WTC11 (cell line): ENCODE measurements at regions not wholly inside any gene's neighbourhood (a gene's known extent, or its start where the extent isn't known, plus 50 kb on each side); places are given as distances from the start of the nearest gene placed in this dataset.

ENCODE experiments used
- ATAC-seq: fragments of 200-7000 bp; cut with Tn5 transposase; 2 replicates; pipeline ENCODE4 v1.10.0; 2021; ENCODE audit warnings: mild to moderate bottlenecking, moderate library complexity
- CTCF ChIA-PET: fragments of 300-600 bp; sonication (Branson Sonifier 250); formaldehyde crosslinking; loops from one replicate; lab custom pipeline; 2021; ENCODE audit warnings: antibody characterized with exemption; lab: Charles Lee
- POLR2A ChIA-PET: fragments of 350-600 bp; sonication (Branson Sonifier 250); formaldehyde crosslinking; loops from one replicate; lab custom pipeline; 2021; ENCODE audit warnings: antibody characterized with exemption; lab: Charles Lee
- DNase-seq: peaks from one replicate; pipeline ENCODE4 v3.0.0; 2021; ENCODE audit warnings: low spot score
- H3K27ac Mint-ChIP-seq: 2 replicates; pipeline ENCODE4 v1.8.0; 2021; ENCODE audit warnings: mixed read lengths
- H3K27me3 Mint-ChIP-seq: 2 replicates; pipeline ENCODE4 v1.8.0; 2021; ENCODE audit warnings: low read depth, mild to moderate bottlenecking, moderate library complexity, mixed read lengths
- H3K36me3 Mint-ChIP-seq: 2 replicates; pipeline ENCODE4 v1.8.0; 2021; ENCODE audit warnings: mixed read lengths
- H3K4me1 Mint-ChIP-seq: 2 replicates; pipeline ENCODE4 v1.8.0; 2022; ENCODE audit warnings: mixed read lengths
- H3K4me3 Mint-ChIP-seq: 2 replicates; pipeline ENCODE4 v1.8.0; 2021; ENCODE audit warnings: mild to moderate bottlenecking, moderate library complexity, mixed read lengths
- H3K9me3 Mint-ChIP-seq: 2 replicates; pipeline ENCODE4 v1.8.0; 2021; ENCODE audit warnings: mixed read lengths
- CBFB ChIP-seq: sonication (generic); formaldehyde crosslinking; IDR thresholded peaks from 2 replicates; pipeline ENCODE4 v1.8.1; 2022; ENCODE audit warnings: mild to moderate bottlenecking, low read depth, missing genetic modification reagents
- ELF4 ChIP-seq: sonication (generic); formaldehyde crosslinking; IDR thresholded peaks from 2 replicates; pipeline ENCODE4 v1.8.1; 2022; ENCODE audit warnings: low read depth, mild to moderate bottlenecking, moderate library complexity, missing genetic modification reagents
- EMX1 ChIP-seq: fragments of 250-450 bp; sonication (Bioruptor Pico); IDR thresholded peaks from 2 replicates; pipeline ENCODE4 v1.8.0; 2021; ENCODE audit warnings: mild to moderate bottlenecking
- GRHL2 ChIP-seq: fragments of 250-450 bp; sonication (Bioruptor Pico); IDR thresholded peaks from 2 replicates; pipeline ENCODE4 v1.8.0; 2022; ENCODE audit warnings: mild to moderate bottlenecking, moderate library complexity; ENCODE audit not compliant: insufficient replicate concordance, severe bottlenecking
- NFE2L1 ChIP-seq: sonication (generic); formaldehyde crosslinking; IDR thresholded peaks from 2 replicates; pipeline ENCODE4 v1.8.1; 2023; ENCODE audit warnings: missing genetic modification reagents
- TEAD4 ChIP-seq: sonication (generic); formaldehyde crosslinking; IDR thresholded peaks from 2 replicates; pipeline ENCODE4 v1.8.0; 2022; ENCODE audit warnings: mild to moderate bottlenecking, missing genetic modification reagents
- ZNF219 ChIP-seq: sonication (generic); formaldehyde crosslinking; IDR thresholded peaks from 2 replicates; pipeline ENCODE4 v1.8.0; 2023; ENCODE audit warnings: missing genetic modification reagents, mild to moderate bottlenecking, borderline replicate concordance
- ZNF232 ChIP-seq: sonication (generic); formaldehyde crosslinking; IDR thresholded peaks from 2 replicates; pipeline ENCODE4 v1.8.0; 2022; ENCODE audit warnings: mild to moderate bottlenecking, missing genetic modification reagents
- ZNF416 ChIP-seq: fragments of 250-450 bp; sonication (Bioruptor Pico); IDR thresholded peaks from 2 replicates; pipeline ENCODE4 v1.9.0; 2021; ENCODE audit warnings: mild to moderate bottlenecking, inconsistent platforms
- ZNF671 ChIP-seq: fragments of 250-450 bp; sonication (Bioruptor Pico); IDR thresholded peaks from 2 replicates; pipeline ENCODE4 v1.8.0; 2021; ENCODE audit warnings: mild to moderate bottlenecking
- TF ChIP-seq, protein P1 (sequence below): fragments of 250-450 bp; sonication (Bioruptor Pico); IDR thresholded peaks from 2 replicates; pipeline ENCODE4 v1.9.0; 2021; ENCODE audit warnings: moderate library complexity, mild to moderate bottlenecking, inconsistent platforms, borderline replicate concordance
- TF ChIP-seq, protein P2 (sequence below): fragments of 200-600 bp; IDR thresholded peaks from 2 replicates; pipeline ENCODE4 v1.8.0; 2022; ENCODE audit warnings: antibody characterized with exemption
- TF ChIP-seq, protein P3 (sequence below): sonication (generic); formaldehyde crosslinking; IDR thresholded peaks from 2 replicates; pipeline ENCODE4 v1.8.0; 2023; ENCODE audit warnings: mild to moderate bottlenecking, missing genetic modification reagents
- TF ChIP-seq, protein P4 (sequence below): fragments of 250-450 bp; sonication (Bioruptor Pico); conservative IDR thresholded peaks from 2 replicates; pipeline ENCODE4 v1.9.0; 2021; ENCODE audit warnings: mild to moderate bottlenecking
- TF ChIP-seq, protein P5 (sequence below): sonication (generic); formaldehyde crosslinking; IDR thresholded peaks from 2 replicates; pipeline ENCODE4 v1.8.0; 2023; ENCODE audit warnings: missing genetic modification reagents, mild to moderate bottlenecking, borderline replicate concordance
- TF ChIP-seq, protein P6 (sequence below): sonication (generic); formaldehyde crosslinking; IDR thresholded peaks from 2 replicates; pipeline ENCODE4 v1.8.1; 2023; ENCODE audit warnings: mild to moderate bottlenecking, missing genetic modification reagents, borderline replicate concordance
- TF ChIP-seq, protein P7 (sequence below): sonication (generic); formaldehyde crosslinking; IDR thresholded peaks from 2 replicates; pipeline ENCODE4 v1.8.1; 2022; ENCODE audit warnings: low read depth, mild to moderate bottlenecking, moderate library complexity, missing genetic modification reagents, borderline replicate concordance

DNA sequence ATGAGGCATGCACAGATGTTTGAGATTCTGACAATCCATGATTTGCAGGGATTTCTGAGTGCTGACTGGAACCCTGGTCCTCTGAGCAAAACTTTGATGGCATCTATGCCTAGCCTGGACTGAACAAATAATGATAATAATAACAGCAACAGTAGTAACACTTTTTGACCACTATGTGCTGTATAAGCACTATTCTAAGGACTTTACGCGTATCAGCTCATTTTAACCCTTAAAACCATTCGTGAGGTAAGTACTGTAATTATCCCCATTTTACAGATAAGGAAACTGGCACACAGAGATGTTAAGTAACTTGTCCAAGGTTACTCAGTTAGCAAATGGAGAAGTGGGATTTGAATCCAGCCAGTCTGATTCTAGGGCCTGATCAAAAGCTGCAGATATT, 168.4 kb downstream of the C11orf91 start:
- no peak for ATAC-seq
- H3K27me3 Mint-ChIP-seq = no peaks in the 10 kb centered on the region
- ChIA-PET CTCF (interaction anchor here (0.6 kb wide), 1 partner anchor 43 kb away, joined by 3 read pairs; no protein-coding TSS in a partner anchor), POLR2A (no interaction called here)
- H3K27ac Mint-ChIP-seq = no peak overlapping the region
- peaks cover 3% of the 10 kb centered on the region; the same call in 1 of the 2 replicates for H3K36me3 Mint-ChIP-seq
- peaks cover 27% of the 10 kb centered on the region for H3K9me3 Mint-ChIP-seq
- DNase-seq = no peak
- no peak overlapping the region for H3K4me3 Mint-ChIP-seq
- no peak for TF ChIP-seq ZNF416 (CRISPR knock-in tag)
- TF ChIP-seq, protein P1, sequence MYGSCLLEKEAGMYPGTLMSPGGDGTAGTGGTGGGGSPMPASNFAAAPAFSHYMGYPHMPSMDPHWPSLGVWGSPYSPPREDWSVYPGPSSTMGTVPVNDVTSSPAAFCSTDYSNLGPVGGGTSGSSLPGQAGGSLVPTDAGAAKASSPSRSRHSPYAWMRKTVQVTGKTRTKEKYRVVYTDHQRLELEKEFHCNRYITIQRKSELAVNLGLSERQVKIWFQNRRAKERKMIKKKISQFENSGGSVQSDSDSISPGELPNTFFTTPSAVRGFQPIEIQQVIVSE (CRISPR knock-in tag) = no peak
- no peak for TF ChIP-seq ZNF219 (CRISPR knock-in tag)
- no peak for TF ChIP-seq ZNF671 (CRISPR knock-in tag)
- TF ChIP-seq, all 79 proteins: peak for 0
- H3K4me1 Mint-ChIP-seq = no peaks in the 10 kb centered on the region; the same call in 1 of the 2 replicates

DNA sequence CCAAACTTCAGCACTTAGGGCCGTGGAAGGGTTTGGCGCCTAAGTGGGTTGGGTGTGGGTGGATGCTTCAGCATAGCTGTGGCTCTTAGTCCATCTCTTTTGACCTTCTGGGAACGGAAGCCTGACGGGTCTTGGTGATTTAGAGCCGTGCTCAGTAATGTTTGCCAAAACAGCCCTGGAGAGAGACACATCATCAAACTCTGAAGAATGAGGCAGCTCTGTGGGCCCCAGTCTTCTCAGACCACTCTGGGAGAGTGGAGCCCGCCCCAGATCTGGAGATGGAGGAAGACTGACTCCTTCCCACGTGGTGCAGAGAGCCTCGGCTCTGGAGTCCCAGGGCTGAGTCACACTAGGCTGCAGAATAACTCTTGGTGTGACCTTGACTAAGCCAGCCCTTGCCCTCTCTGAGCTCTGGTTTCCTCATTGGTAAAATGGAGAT, 168.9 kb downstream of the C11orf91 start:
- H3K36me3 Mint-ChIP-seq = peaks cover 3% of the 10 kb centered on the region; the same call in 1 of the 2 replicates
- ChIA-PET POLR2A (no interaction called here), CTCF (interaction anchor here (0.6 kb wide), 1 partner anchor 44 kb away, joined by 3 read pairs; no protein-coding TSS in a partner anchor)
- H3K9me3 Mint-ChIP-seq = peaks cover 31% of the 10 kb centered on the region
- no peak overlapping the region for H3K27ac Mint-ChIP-seq
- H3K27me3 Mint-ChIP-seq = no peaks in the 10 kb centered on the region
- no peak overlapping the region for H3K4me3 Mint-ChIP-seq
- no peak for ATAC-seq
- no peak for DNase-seq
- no peaks in the 10 kb centered on the region; the same call in 1 of the 2 replicates for H3K4me1 Mint-ChIP-seq
- no peak for TF ChIP-seq GRHL2 (CRISPR knock-in tag)
- no peak for TF ChIP-seq ELF4 (CRISPR knock-in tag)
- TF ChIP-seq NFE2L1 (CRISPR knock-in tag) = no peak
- no peak for TF ChIP-seq ZNF219 (CRISPR knock-in tag)
- TF ChIP-seq, protein P2, sequence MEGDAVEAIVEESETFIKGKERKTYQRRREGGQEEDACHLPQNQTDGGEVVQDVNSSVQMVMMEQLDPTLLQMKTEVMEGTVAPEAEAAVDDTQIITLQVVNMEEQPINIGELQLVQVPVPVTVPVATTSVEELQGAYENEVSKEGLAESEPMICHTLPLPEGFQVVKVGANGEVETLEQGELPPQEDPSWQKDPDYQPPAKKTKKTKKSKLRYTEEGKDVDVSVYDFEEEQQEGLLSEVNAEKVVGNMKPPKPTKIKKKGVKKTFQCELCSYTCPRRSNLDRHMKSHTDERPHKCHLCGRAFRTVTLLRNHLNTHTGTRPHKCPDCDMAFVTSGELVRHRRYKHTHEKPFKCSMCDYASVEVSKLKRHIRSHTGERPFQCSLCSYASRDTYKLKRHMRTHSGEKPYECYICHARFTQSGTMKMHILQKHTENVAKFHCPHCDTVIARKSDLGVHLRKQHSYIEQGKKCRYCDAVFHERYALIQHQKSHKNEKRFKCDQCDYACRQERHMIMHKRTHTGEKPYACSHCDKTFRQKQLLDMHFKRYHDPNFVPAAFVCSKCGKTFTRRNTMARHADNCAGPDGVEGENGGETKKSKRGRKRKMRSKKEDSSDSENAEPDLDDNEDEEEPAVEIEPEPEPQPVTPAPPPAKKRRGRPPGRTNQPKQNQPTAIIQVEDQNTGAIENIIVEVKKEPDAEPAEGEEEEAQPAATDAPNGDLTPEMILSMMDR = no peak
- TF ChIP-seq, protein P3, sequence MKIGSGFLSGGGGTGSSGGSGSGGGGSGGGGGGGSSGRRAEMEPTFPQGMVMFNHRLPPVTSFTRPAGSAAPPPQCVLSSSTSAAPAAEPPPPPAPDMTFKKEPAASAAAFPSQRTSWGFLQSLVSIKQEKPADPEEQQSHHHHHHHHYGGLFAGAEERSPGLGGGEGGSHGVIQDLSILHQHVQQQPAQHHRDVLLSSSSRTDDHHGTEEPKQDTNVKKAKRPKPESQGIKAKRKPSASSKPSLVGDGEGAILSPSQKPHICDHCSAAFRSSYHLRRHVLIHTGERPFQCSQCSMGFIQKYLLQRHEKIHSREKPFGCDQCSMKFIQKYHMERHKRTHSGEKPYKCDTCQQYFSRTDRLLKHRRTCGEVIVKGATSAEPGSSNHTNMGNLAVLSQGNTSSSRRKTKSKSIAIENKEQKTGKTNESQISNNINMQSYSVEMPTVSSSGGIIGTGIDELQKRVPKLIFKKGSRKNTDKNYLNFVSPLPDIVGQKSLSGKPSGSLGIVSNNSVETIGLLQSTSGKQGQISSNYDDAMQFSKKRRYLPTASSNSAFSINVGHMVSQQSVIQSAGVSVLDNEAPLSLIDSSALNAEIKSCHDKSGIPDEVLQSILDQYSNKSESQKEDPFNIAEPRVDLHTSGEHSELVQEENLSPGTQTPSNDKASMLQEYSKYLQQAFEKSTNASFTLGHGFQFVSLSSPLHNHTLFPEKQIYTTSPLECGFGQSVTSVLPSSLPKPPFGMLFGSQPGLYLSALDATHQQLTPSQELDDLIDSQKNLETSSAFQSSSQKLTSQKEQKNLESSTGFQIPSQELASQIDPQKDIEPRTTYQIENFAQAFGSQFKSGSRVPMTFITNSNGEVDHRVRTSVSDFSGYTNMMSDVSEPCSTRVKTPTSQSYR = no peak
- TF ChIP-seq, protein P4, sequence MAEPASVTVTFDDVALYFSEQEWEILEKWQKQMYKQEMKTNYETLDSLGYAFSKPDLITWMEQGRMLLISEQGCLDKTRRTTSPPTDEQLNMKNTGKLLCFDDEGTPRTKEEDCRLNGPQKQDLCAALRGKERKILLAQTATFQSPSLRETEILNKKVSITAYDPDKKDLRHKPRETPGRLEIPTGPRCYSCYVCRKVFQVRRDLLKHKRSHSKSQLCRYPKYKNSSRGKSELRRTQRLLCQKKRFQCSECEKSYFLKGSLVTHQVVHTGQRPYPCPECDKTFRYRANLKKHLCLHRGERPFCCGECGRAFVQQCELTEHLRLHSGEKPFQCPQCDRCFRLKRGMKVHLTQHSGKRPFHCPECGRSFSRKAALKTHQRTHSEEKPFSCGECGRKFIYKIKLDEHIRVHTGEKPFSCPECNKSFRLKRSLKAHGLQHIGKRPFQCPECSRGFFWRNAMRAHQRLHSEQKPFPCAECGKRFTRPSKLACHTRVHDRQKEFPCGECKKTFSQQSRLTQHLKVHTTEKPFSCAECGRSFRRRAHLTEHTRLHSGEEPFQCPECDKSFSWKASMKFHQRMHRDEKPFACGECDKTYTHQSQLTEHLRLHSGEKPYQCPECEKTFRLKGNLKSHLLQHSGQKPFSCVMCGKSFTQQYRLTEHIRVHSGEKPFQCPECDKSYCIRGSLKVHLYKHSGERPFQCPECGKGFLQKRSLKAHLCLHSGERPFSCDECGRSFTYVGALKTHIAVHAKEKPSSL (CRISPR knock-in tag) = no peak
- no peak for TF ChIP-seq CBFB (CRISPR knock-in tag)
- TF ChIP-seq TEAD4 = no peak
- TF ChIP-seq, protein P5, sequence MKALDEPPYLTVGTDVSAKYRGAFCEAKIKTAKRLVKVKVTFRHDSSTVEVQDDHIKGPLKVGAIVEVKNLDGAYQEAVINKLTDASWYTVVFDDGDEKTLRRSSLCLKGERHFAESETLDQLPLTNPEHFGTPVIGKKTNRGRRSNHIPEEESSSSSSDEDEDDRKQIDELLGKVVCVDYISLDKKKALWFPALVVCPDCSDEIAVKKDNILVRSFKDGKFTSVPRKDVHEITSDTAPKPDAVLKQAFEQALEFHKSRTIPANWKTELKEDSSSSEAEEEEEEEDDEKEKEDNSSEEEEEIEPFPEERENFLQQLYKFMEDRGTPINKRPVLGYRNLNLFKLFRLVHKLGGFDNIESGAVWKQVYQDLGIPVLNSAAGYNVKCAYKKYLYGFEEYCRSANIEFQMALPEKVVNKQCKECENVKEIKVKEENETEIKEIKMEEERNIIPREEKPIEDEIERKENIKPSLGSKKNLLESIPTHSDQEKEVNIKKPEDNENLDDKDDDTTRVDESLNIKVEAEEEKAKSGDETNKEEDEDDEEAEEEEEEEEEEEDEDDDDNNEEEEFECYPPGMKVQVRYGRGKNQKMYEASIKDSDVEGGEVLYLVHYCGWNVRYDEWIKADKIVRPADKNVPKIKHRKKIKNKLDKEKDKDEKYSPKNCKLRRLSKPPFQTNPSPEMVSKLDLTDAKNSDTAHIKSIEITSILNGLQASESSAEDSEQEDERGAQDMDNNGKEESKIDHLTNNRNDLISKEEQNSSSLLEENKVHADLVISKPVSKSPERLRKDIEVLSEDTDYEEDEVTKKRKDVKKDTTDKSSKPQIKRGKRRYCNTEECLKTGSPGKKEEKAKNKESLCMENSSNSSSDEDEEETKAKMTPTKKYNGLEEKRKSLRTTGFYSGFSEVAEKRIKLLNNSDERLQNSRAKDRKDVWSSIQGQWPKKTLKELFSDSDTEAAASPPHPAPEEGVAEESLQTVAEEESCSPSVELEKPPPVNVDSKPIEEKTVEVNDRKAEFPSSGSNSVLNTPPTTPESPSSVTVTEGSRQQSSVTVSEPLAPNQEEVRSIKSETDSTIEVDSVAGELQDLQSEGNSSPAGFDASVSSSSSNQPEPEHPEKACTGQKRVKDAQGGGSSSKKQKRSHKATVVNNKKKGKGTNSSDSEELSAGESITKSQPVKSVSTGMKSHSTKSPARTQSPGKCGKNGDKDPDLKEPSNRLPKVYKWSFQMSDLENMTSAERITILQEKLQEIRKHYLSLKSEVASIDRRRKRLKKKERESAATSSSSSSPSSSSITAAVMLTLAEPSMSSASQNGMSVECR (CRISPR knock-in tag) = no peak
- no peak for TF ChIP-seq EMX1
- no peak for TF ChIP-seq ZNF232 (CRISPR knock-in tag)
- TF ChIP-seq, protein P6, sequence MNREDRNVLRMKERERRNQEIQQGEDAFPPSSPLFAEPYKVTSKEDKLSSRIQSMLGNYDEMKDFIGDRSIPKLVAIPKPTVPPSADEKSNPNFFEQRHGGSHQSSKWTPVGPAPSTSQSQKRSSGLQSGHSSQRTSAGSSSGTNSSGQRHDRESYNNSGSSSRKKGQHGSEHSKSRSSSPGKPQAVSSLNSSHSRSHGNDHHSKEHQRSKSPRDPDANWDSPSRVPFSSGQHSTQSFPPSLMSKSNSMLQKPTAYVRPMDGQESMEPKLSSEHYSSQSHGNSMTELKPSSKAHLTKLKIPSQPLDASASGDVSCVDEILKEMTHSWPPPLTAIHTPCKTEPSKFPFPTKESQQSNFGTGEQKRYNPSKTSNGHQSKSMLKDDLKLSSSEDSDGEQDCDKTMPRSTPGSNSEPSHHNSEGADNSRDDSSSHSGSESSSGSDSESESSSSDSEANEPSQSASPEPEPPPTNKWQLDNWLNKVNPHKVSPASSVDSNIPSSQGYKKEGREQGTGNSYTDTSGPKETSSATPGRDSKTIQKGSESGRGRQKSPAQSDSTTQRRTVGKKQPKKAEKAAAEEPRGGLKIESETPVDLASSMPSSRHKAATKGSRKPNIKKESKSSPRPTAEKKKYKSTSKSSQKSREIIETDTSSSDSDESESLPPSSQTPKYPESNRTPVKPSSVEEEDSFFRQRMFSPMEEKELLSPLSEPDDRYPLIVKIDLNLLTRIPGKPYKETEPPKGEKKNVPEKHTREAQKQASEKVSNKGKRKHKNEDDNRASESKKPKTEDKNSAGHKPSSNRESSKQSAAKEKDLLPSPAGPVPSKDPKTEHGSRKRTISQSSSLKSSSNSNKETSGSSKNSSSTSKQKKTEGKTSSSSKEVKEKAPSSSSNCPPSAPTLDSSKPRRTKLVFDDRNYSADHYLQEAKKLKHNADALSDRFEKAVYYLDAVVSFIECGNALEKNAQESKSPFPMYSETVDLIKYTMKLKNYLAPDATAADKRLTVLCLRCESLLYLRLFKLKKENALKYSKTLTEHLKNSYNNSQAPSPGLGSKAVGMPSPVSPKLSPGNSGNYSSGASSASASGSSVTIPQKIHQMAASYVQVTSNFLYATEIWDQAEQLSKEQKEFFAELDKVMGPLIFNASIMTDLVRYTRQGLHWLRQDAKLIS = no peak
- TF ChIP-seq, protein P7, sequence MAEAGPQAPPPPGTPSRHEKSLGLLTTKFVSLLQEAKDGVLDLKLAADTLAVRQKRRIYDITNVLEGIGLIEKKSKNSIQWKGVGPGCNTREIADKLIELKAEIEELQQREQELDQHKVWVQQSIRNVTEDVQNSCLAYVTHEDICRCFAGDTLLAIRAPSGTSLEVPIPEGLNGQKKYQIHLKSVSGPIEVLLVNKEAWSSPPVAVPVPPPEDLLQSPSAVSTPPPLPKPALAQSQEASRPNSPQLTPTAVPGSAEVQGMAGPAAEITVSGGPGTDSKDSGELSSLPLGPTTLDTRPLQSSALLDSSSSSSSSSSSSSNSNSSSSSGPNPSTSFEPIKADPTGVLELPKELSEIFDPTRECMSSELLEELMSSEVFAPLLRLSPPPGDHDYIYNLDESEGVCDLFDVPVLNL (CRISPR knock-in tag) = no peak
